ENCODE measurements at regions not wholly inside any gene's neighbourhood (a gene's known extent, or its start where the extent isn't known, plus 50 kb on each side); places are given as distances from the start of the nearest gene placed in this dataset.

GRCh38 chr13:95411428-95412040 is 110.3 kb upstream of the ABCC4 start (continued):
- no peak for TF ChIP-seq CHD7 (IDR thresholded peaks at IDR 0.05; ENCODE audit: insufficient replicate concordance, low read length)
- TF ChIP-seq, protein P1, sequence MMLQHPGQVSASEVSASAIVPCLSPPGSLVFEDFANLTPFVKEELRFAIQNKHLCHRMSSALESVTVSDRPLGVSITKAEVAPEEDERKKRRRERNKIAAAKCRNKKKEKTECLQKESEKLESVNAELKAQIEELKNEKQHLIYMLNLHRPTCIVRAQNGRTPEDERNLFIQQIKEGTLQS (IDR thresholded peaks at IDR 0.05; ENCODE audit: insufficient read depth, low read depth, low read length) = no peak
- TF ChIP-seq BCL11A (IDR thresholded peaks at IDR 0.05; ENCODE audit: low read depth in 2 of 2, low read length in 2 of 2) = no peak
- TF ChIP-seq, protein P2, sequence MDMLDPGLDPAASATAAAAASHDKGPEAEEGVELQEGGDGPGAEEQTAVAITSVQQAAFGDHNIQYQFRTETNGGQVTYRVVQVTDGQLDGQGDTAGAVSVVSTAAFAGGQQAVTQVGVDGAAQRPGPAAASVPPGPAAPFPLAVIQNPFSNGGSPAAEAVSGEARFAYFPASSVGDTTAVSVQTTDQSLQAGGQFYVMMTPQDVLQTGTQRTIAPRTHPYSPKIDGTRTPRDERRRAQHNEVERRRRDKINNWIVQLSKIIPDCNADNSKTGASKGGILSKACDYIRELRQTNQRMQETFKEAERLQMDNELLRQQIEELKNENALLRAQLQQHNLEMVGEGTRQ (IDR thresholded peaks at IDR 0.05; ENCODE audit: low read length) = no peak
- no peak for TF ChIP-seq GTF2F1 (IDR thresholded peaks at IDR 0.05; ENCODE audit: borderline replicate concordance, low read depth, low read length)
- no peak for TF ChIP-seq CTCF (IDR thresholded peaks at IDR 0.05; ENCODE audit: control extremely low read depth in 1 of 3, insufficient read depth in 1 of 3, low read depth in 1 of 3, low read length in 3 of 3)

All from H1 (cell line).